Thymus (tissue), 11 donors: ENCODE measurements at regions not wholly inside any gene's neighbourhood (a gene's known extent, or its start where the extent isn't known, plus 50 kb on each side); places are given as distances from the start of the nearest gene placed in this dataset.
A peak's percentile ranks its signal among the peaks of the same experiment; 100 is the strongest.

Experiments
- DNase-seq, 9 donors: peaks; one replicate each; pipeline ENCODE4 v3.0.0-alpha.2; 2013; ENCODE audit warnings: low spot score in 9 of 9, low read depth in 6 of 9, missing footprints in 1 of 9
- H3K27ac ChIP-seq, 2 donors: one replicate each; pipeline ENCODE4 v1.5.1; 2013; ENCODE audit warnings: control low read depth in 1 of 2, low read depth in 1 of 2, low read length in 1 of 2, mild to moderate bottlenecking in 1 of 2, moderate library complexity in 1 of 2
- H3K27me3 ChIP-seq, 2 donors: one replicate each; pipeline ENCODE4 v1.5.1; 2013; ENCODE audit warnings: low read length in 1 of 2; ENCODE audit not compliant: control insufficient read depth in 2 of 2, insufficient read depth in 1 of 2
- H3K36me3 ChIP-seq, 2 donors: one replicate each; pipeline ENCODE4 v1.5.1; 2013; ENCODE audit warnings: low read length in 1 of 2, mild to moderate bottlenecking in 1 of 2, moderate library complexity in 1 of 2; ENCODE audit not compliant: control insufficient read depth in 2 of 2, insufficient read depth in 2 of 2
- H3K4me1 ChIP-seq, 2 donors: one replicate each; pipeline ENCODE4 v1.5.1; 2013; ENCODE audit warnings: low read length in 2 of 2; ENCODE audit not compliant: control insufficient read depth in 2 of 2, insufficient read depth in 2 of 2
- H3K4me3 ChIP-seq, 2 donors: one replicate each; pipeline ENCODE4 v1.5.1; 2013; ENCODE audit warnings: low read length in 2 of 2, control low read depth in 1 of 2, mild to moderate bottlenecking in 1 of 2
- H3K9me3 ChIP-seq, 2 donors: one replicate each; pipeline ENCODE4 v1.5.1; 2013; ENCODE audit warnings: low read length in 1 of 2, mild to moderate bottlenecking in 1 of 2; ENCODE audit not compliant: control insufficient read depth in 2 of 2, insufficient read depth in 1 of 2
- WGBS: extraction: QIAGEN DNeasy Blood & Tissue Kit; methylation state at CpG from one replicate; pipeline ENCODE4 v1.1.7; 2013; 5-methylcytosine and 5-hydroxymethylcytosine counted together
- donor health status: healthy.

- Histone ChIP-seq H3K27me3 (no peaks in the 10 kb centered on the region), H3K4me3 (no peak overlapping the region), H3K27ac (no peak overlapping the region), H3K4me1 (peaks cover 0 to 11% of the 10 kb centered on the region in 2 donors), H3K36me3 (no peaks in the 10 kb centered on the region), H3K9me3 (no peaks in the 10 kb centered on the region)
- WGBS = 54% methylated on average over 7 of the region's 7 CpGs
- no peak for DNase-seq
Measured at GRCh38 chrX:38870361-38870895, 69.2 kb downstream of the MID1IP1 start.

GRCh38 chrX:38871129-38872029, 70.1 kb downstream of the MID1IP1 start:
- WGBS = 97% methylated on average over 5 of the region's 5 CpGs
- H3K27me3 ChIP-seq = no peaks in the 10 kb centered on the region
- H3K27ac ChIP-seq = no peak overlapping the region
- H3K36me3 ChIP-seq = no peaks in the 10 kb centered on the region
- no peak for DNase-seq
- H3K9me3 ChIP-seq = no peaks in the 10 kb centered on the region
- no peak overlapping the region for H3K4me3 ChIP-seq
- H3K4me1 ChIP-seq = peaks cover 0 to 11% of the 10 kb centered on the region in 2 donors

GRCh38 chrX:38877366-38877765, 76.1 kb downstream of the MID1IP1 start:
- WGBS = 100% methylated on average over 2 of the region's 2 CpGs
- Histone ChIP-seq H3K9me3 (no peaks in the 10 kb centered on the region), H3K36me3 (no peaks in the 10 kb centered on the region), H3K4me1 (peaks cover 7 to 19% of the 10 kb centered on the region in 2 donors), H3K4me3 (no peak overlapping the region), H3K27ac (no peak overlapping the region), H3K27me3 (no peaks in the 10 kb centered on the region)
- DNase-seq = no peak

GRCh38 chrX:38878641-38879340, 77.5 kb downstream of the MID1IP1 start:
- peaks cover 0 to 2% of the 10 kb centered on the region in 2 donors for H3K9me3 ChIP-seq
- WGBS = 73% methylated on average over 4 of the region's 4 CpGs
- no peak overlapping the region for H3K4me3 ChIP-seq
- DNase-seq = peak in 1 of 9 donors; percentile 20
- H3K27me3 ChIP-seq = no peaks in the 10 kb centered on the region
- peaks cover 7 to 22% of the 10 kb centered on the region in 2 donors for H3K4me1 ChIP-seq
- peak overlapping the region; percentile 18 to 95 for H3K27ac ChIP-seq
- H3K36me3 ChIP-seq = no peaks in the 10 kb centered on the region

- Histone ChIP-seq H3K9me3 (peaks cover 0 to 2% of the 10 kb centered on the region in 2 donors), H3K27me3 (no peaks in the 10 kb centered on the region), H3K27ac (peak overlapping the region; percentile 42 to 95), H3K4me3 (peak overlapping the region in 1 of 2 donors; percentile 14), H3K36me3 (no peaks in the 10 kb centered on the region), H3K4me1 (peaks cover 7 to 22% of the 10 kb centered on the region in 2 donors)
- WGBS = 5% methylated on average over 4 of the region's 4 CpGs
- peak in 8 of 9 donors; percentile 37 to 85 (median 60) for DNase-seq
Measured at GRCh38 chrX:38879631-38880220, 78.5 kb downstream of the MID1IP1 start.

- DNase-seq = no peak
- Histone ChIP-seq H3K27ac (peak overlapping the region; percentile 18 to 95), H3K4me1 (peaks cover 9 to 25% of the 10 kb centered on the region in 2 donors), H3K4me3 (peak overlapping the region in 1 of 2 donors; percentile 14), H3K36me3 (no peaks in the 10 kb centered on the region), H3K9me3 (peaks cover 0 to 2% of the 10 kb centered on the region in 2 donors), H3K27me3 (no peaks in the 10 kb centered on the region)
- WGBS = 13% methylated on average over 3 of the region's 3 CpGs
Measured at GRCh38 chrX:38880296-38880854, 79.1 kb downstream of the MID1IP1 start.

GRCh38 chrX:38881066-38881465, 79.8 kb downstream of the MID1IP1 start:
- WGBS = 97% methylated on average over 2 of the region's 2 CpGs
- Histone ChIP-seq H3K36me3 (no peaks in the 10 kb centered on the region), H3K4me3 (no peak overlapping the region), H3K27me3 (no peaks in the 10 kb centered on the region), H3K9me3 (peaks cover 0 to 2% of the 10 kb centered on the region in 2 donors), H3K27ac (peak overlapping the region in 1 of 2 donors; percentile 95), H3K4me1 (peaks cover 10 to 25% of the 10 kb centered on the region in 2 donors)
- no peak for DNase-seq

GRCh38 chrX:38881727-38882126, 80.5 kb downstream of the MID1IP1 start:
- no peaks in the 10 kb centered on the region for H3K36me3 ChIP-seq
- WGBS = 92% methylated on average over 4 of the region's 4 CpGs

More at GRCh38 chrX:38881727-38882126, 80.5 kb downstream of the MID1IP1 start:
- Histone ChIP-seq H3K4me3 (no peak overlapping the region), H3K27ac (no peak overlapping the region), H3K4me1 (peaks cover 10 to 25% of the 10 kb centered on the region in 2 donors), H3K9me3 (peaks cover 0 to 2% of the 10 kb centered on the region in 2 donors), H3K27me3 (no peaks in the 10 kb centered on the region)
- no peak for DNase-seq
